PC-9 (cell line): ENCODE measurements at regions not wholly inside any gene's neighbourhood (a gene's known extent, or its start where the extent isn't known, plus 50 kb on each side); places are given as distances from the start of the nearest gene placed in this dataset.
"Not testable (repeated sequence)": the region's sequence is repeated elsewhere in the genome, so short reads cannot be mapped to it uniquely, and the experiment has no call there.

Source experiments
- BruUV-seq: library from RNA; stranded (reverse); fragments of 400-500 nt; replicated peaks from 2 replicates; lab custom pipeline; 2021; lab: Mats Ljungman, UMichigan
- CTCF ChIA-PET: fragments of 300-600 bp; sonication (Branson Sonifier 250); formaldehyde crosslinking; loops from one replicate; lab custom pipeline; 2022; ENCODE audit warnings: antibody characterized with exemption; lab: Charles Lee
- POLR2A ChIA-PET: fragments of 300-600 bp; sonication (Branson Sonifier 250); formaldehyde crosslinking; loops from one replicate; lab custom pipeline; 2022; ENCODE audit warnings: antibody characterized with exemption; ENCODE audit not compliant: unreplicated experiment; lab: Charles Lee
- DNase-seq, 2 experiments: peaks; one replicate each; pipeline versions ENCODE4 v3.0.0 to v3.0.0-alpha.2; 2015 to 2022; ENCODE audit warnings: mixed read lengths in 1 of 2
- H2AFZ ChIP-seq: fragments of 200-600 bp; sonication (generic); 2 replicates; pipeline ENCODE4 v1.8.1; 2017; ENCODE audit warnings: antibody characterized with exemption
- H3F3A ChIP-seq: fragments of 200-600 bp; sonication (generic); 2 replicates; pipeline ENCODE4 v1.8.1; 2017; ENCODE audit warnings: antibody characterized with exemption, mild to moderate bottlenecking, low read depth; ENCODE audit not compliant: insufficient read depth
- H3K27ac ChIP-seq: fragments of 200-600 bp; sonication (generic); 2 replicates; pipeline ENCODE4 v1.6.1; 2016; ENCODE audit warnings: mixed run types
- H3K27me3 ChIP-seq: fragments of 200-600 bp; sonication (generic); 2 replicates; pipeline ENCODE4 v1.6.1; 2016; ENCODE audit warnings: low read depth, mixed run types; ENCODE audit not compliant: insufficient read depth
- H3K36me3 ChIP-seq: fragments of 200-600 bp; sonication (generic); 2 replicates; pipeline ENCODE4 v1.6.1; 2016; ENCODE audit warnings: low read depth, mixed run types
- H3K4me1 ChIP-seq: fragments of 200-600 bp; sonication (generic); replicated peaks from 2 replicates; pipeline ENCODE4 v1.6.1; 2016; ENCODE audit warnings: mixed run types; ENCODE audit not compliant: insufficient read depth
- H3K4me2 ChIP-seq: fragments of 200-600 bp; sonication (generic); 2 replicates; pipeline ENCODE4 v1.6.1; 2017; ENCODE audit warnings: mixed run types
- H3K4me3 ChIP-seq: fragments of 200-600 bp; sonication (generic); 2 replicates; pipeline ENCODE4 v1.6.1; 2016; ENCODE audit warnings: mixed run types
- H3K79me2 ChIP-seq: fragments of 200-600 bp; sonication (generic); 2 replicates; pipeline ENCODE4 v1.6.1; 2017; ENCODE audit warnings: low read depth, mixed run types
- H3K9me2 ChIP-seq: fragments of 200-600 bp; sonication (generic); 2 replicates; pipeline ENCODE4 v1.8.1; 2017; ENCODE audit warnings: mild to moderate bottlenecking; ENCODE audit not compliant: insufficient read depth
- H3K9me3 ChIP-seq: fragments of 200-600 bp; sonication (generic); 2 replicates; pipeline ENCODE4 v1.8.1; 2016; ENCODE audit warnings: low read depth; ENCODE audit not compliant: insufficient read depth
- H4K20me1 ChIP-seq: fragments of 200-600 bp; sonication (generic); 2 replicates; pipeline ENCODE4 v1.8.1; 2017; ENCODE audit not compliant: insufficient read depth
- CTCF ChIP-seq: fragments of 200-600 bp; sonication (generic); conservative IDR thresholded peaks from 2 replicates; pipeline ENCODE4 v1.6.1; 2017; ENCODE audit warnings: mixed run types, antibody characterized with exemption, mild to moderate bottlenecking, moderate library complexity
- EZH2 ChIP-seq: fragments of 200-600 bp; sonication (generic); IDR thresholded peaks from 2 replicates; pipeline ENCODE4 v1.8.0; 2017; ENCODE audit warnings: antibody characterized with exemption, low read depth
- intact Hi-C: fragments of 100-400 bp; cut with micrococcal nuclease; formaldehyde crosslinking; loops from one replicate; pipeline ENCODE4 v1.10.0; 2022; ENCODE audit not compliant: unreplicated experiment

- no peak overlapping the region for H3K27ac ChIP-seq
- H3K79me2 ChIP-seq = no peaks in the 10 kb centered on the region
- TF ChIP-seq CTCF (no peak), EZH2 (no peak)
- H3K9me2 ChIP-seq = no peaks in the 10 kb centered on the region
- H3K9me3 ChIP-seq = no peaks in the 10 kb centered on the region
- no peaks in the 10 kb centered on the region for H3F3A ChIP-seq
- intact Hi-C loops = no loop called here
- CTCF ChIA-PET = no interaction called here
- no TSS peak for BruUV-seq
- DNase-seq = no peak
- no peak overlapping the region for H3K4me3 ChIP-seq
- no peaks in the 10 kb centered on the region for H3K27me3 ChIP-seq
- POLR2A ChIA-PET = no interaction called here
- no peaks in the 10 kb centered on the region for H3K4me1 ChIP-seq
- no peak overlapping the region for H3K4me2 ChIP-seq
- no peak overlapping the region for H2AFZ ChIP-seq
- H3K36me3 ChIP-seq = no peaks in the 10 kb centered on the region
- H4K20me1 ChIP-seq = no peaks in the 10 kb centered on the region
These were observed 1098.6 kb downstream of the TAF11L14 start for GRCh38 chr5:18732556-18733479.

GRCh38 chr5:18736051-18736398 lies 1101.8 kb downstream of the TAF11L14 start:
- no peak for DNase-seq
- no peaks in the 10 kb centered on the region for H3K27me3 ChIP-seq
- no peak overlapping the region for H3K4me2 ChIP-seq
- ChIA-PET POLR2A (interaction anchor here (0.7 kb wide), 1 partner anchor 10 kb away, joined by 3 read pairs; no protein-coding TSS in a partner anchor), CTCF (interaction anchor here (0.7 kb wide), 1 partner anchor 578 kb away, joined by 4 read pairs; no protein-coding TSS in a partner anchor)
- H2AFZ ChIP-seq = no peak overlapping the region
- TF ChIP-seq CTCF = no peak
- H3F3A ChIP-seq = no peaks in the 10 kb centered on the region
- H3K4me3 ChIP-seq = no peak overlapping the region
- no peaks in the 10 kb centered on the region for H3K9me2 ChIP-seq
- BruUV-seq = no TSS peak
- H3K27ac ChIP-seq = no peak overlapping the region
- no peaks in the 10 kb centered on the region for H3K36me3 ChIP-seq
- no peaks in the 10 kb centered on the region for H3K4me1 ChIP-seq
- H3K79me2 ChIP-seq = no peaks in the 10 kb centered on the region
- H3K9me3 ChIP-seq = no peaks in the 10 kb centered on the region
- no peaks in the 10 kb centered on the region for H4K20me1 ChIP-seq
- intact Hi-C loops = no loop called here

GRCh38 chr5:18736736-18737135 lies 1102.5 kb downstream of the TAF11L14 start:
- H3F3A ChIP-seq, H3K9me3 ChIP-seq, H3K9me2 ChIP-seq, H3K27ac ChIP-seq, H3K4me2 ChIP-seq, H3K27me3 ChIP-seq, H3K36me3 ChIP-seq, CTCF ChIA-PET, H3K4me1 ChIP-seq, intact Hi-C loops, H3K79me2 ChIP-seq, DNase-seq, H3K4me3 ChIP-seq, H2AFZ ChIP-seq, BruUV-seq, H4K20me1 ChIP-seq: not testable (repeated sequence)
- POLR2A ChIA-PET = interaction anchor here (0.7 kb wide), 1 partner anchor 10 kb away, joined by 3 read pairs; no protein-coding TSS in a partner anchor
